ENCODE measurements at regions not wholly inside any gene's neighbourhood (a gene's known extent, or its start where the extent isn't known, plus 50 kb on each side); places are given as distances from the start of the nearest gene placed in this dataset.

- TF ChIP-seq, protein P1, sequence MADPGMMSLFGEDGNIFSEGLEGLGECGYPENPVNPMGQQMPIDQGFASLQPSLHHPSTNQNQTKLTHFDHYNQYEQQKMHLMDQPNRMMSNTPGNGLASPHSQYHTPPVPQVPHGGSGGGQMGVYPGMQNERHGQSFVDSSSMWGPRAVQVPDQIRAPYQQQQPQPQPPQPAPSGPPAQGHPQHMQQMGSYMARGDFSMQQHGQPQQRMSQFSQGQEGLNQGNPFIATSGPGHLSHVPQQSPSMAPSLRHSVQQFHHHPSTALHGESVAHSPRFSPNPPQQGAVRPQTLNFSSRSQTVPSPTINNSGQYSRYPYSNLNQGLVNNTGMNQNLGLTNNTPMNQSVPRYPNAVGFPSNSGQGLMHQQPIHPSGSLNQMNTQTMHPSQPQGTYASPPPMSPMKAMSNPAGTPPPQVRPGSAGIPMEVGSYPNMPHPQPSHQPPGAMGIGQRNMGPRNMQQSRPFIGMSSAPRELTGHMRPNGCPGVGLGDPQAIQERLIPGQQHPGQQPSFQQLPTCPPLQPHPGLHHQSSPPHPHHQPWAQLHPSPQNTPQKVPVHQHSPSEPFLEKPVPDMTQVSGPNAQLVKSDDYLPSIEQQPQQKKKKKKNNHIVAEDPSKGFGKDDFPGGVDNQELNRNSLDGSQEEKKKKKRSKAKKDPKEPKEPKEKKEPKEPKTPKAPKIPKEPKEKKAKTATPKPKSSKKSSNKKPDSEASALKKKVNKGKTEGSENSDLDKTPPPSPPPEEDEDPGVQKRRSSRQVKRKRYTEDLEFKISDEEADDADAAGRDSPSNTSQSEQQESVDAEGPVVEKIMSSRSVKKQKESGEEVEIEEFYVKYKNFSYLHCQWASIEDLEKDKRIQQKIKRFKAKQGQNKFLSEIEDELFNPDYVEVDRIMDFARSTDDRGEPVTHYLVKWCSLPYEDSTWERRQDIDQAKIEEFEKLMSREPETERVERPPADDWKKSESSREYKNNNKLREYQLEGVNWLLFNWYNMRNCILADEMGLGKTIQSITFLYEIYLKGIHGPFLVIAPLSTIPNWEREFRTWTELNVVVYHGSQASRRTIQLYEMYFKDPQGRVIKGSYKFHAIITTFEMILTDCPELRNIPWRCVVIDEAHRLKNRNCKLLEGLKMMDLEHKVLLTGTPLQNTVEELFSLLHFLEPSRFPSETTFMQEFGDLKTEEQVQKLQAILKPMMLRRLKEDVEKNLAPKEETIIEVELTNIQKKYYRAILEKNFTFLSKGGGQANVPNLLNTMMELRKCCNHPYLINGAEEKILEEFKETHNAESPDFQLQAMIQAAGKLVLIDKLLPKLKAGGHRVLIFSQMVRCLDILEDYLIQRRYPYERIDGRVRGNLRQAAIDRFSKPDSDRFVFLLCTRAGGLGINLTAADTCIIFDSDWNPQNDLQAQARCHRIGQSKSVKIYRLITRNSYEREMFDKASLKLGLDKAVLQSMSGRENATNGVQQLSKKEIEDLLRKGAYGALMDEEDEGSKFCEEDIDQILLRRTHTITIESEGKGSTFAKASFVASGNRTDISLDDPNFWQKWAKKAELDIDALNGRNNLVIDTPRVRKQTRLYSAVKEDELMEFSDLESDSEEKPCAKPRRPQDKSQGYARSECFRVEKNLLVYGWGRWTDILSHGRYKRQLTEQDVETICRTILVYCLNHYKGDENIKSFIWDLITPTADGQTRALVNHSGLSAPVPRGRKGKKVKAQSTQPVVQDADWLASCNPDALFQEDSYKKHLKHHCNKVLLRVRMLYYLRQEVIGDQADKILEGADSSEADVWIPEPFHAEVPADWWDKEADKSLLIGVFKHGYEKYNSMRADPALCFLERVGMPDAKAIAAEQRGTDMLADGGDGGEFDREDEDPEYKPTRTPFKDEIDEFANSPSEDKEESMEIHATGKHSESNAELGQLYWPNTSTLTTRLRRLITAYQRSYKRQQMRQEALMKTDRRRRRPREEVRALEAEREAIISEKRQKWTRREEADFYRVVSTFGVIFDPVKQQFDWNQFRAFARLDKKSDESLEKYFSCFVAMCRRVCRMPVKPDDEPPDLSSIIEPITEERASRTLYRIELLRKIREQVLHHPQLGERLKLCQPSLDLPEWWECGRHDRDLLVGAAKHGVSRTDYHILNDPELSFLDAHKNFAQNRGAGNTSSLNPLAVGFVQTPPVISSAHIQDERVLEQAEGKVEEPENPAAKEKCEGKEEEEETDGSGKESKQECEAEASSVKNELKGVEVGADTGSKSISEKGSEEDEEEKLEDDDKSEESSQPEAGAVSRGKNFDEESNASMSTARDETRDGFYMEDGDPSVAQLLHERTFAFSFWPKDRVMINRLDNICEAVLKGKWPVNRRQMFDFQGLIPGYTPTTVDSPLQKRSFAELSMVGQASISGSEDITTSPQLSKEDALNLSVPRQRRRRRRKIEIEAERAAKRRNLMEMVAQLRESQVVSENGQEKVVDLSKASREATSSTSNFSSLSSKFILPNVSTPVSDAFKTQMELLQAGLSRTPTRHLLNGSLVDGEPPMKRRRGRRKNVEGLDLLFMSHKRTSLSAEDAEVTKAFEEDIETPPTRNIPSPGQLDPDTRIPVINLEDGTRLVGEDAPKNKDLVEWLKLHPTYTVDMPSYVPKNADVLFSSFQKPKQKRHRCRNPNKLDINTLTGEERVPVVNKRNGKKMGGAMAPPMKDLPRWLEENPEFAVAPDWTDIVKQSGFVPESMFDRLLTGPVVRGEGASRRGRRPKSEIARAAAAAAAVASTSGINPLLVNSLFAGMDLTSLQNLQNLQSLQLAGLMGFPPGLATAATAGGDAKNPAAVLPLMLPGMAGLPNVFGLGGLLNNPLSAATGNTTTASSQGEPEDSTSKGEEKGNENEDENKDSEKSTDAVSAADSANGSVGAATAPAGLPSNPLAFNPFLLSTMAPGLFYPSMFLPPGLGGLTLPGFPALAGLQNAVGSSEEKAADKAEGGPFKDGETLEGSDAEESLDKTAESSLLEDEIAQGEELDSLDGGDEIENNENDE (IDR thresholded peaks at IDR 0.05; ENCODE audit: insufficient replicate concordance, low read length): no peak
- TF ChIP-seq RXRA (IDR thresholded peaks at IDR 0.05; ENCODE audit: insufficient read depth, low read depth, low read length) (no peak), YY1 (IDR thresholded peaks at IDR 0.05; ENCODE audit: low read depth, low read length) (no peak), KDM4A (IDR thresholded peaks at IDR 0.05; ENCODE audit: low read depth, low read length, severe bottlenecking) (no peak), EGR1 (IDR thresholded peaks at IDR 0.05; ENCODE audit: borderline replicate concordance, low read depth, low read length) (no peak), GTF2F1 (IDR thresholded peaks at IDR 0.05; ENCODE audit: borderline replicate concordance, low read depth, low read length) (no peak)
Measured at GRCh38 chrX:91066104-91066503, 368.5 kb upstream of the PABPC5 start (continued).
